GM12873 (cell line): ENCODE measurements at regions not wholly inside any gene's neighbourhood (a gene's known extent, or its start where the extent isn't known, plus 50 kb on each side); places are given as distances from the start of the nearest gene placed in this dataset.

ENCODE experiments used
- TF ChIP-seq, protein P1 (sequence below): IDR thresholded peaks from 2 replicates; pipeline ENCODE4 v1.5.1; 2012; ENCODE audit warnings: low read depth, mild to moderate bottlenecking, moderate library complexity, low read length, control low read depth; ENCODE audit not compliant: insufficient read depth; ENCODE audit errors: missing control alignments

DNA sequence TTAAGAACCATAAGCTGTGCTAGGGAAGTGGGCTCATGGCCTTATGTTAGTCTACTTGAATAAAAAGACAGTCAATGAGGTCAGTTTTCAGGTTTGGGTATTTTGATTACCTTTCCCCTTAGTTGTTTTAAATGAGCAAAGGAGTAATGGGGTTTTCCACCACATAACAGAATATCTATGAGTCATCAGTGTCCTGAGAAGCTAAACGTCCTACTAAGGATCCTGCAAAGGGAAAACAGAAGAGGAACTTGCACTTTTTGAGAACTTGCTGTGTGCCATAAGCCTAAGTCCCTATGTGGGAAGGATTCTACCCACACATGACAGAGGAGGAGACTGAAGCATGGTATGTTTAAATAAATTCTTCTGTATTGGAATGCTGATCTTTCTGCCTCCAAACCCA, 292.8 kb upstream of the TMC3 start:
- TF ChIP-seq, protein P1, sequence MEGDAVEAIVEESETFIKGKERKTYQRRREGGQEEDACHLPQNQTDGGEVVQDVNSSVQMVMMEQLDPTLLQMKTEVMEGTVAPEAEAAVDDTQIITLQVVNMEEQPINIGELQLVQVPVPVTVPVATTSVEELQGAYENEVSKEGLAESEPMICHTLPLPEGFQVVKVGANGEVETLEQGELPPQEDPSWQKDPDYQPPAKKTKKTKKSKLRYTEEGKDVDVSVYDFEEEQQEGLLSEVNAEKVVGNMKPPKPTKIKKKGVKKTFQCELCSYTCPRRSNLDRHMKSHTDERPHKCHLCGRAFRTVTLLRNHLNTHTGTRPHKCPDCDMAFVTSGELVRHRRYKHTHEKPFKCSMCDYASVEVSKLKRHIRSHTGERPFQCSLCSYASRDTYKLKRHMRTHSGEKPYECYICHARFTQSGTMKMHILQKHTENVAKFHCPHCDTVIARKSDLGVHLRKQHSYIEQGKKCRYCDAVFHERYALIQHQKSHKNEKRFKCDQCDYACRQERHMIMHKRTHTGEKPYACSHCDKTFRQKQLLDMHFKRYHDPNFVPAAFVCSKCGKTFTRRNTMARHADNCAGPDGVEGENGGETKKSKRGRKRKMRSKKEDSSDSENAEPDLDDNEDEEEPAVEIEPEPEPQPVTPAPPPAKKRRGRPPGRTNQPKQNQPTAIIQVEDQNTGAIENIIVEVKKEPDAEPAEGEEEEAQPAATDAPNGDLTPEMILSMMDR = no peak

DNA sequence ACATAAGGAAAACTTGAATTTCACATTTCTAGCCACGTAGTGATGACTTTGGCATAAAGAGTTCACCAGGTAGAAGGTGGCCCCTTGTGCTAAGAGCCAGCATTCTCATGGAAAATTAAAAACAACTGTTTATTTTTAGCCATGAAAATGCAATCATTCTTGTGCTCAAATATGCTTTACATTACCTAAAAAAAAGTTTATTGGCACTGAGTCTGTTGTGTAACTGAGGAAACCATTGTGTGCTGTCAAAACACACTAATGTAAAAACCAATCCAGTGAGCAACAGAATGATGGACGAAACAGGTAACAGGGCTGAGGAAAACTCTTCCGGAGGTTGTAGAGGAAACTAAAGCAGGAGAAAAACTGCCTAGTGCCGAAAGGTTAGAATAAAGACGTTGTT, 287.0 kb upstream of the TMC3 start:
- TF ChIP-seq, protein P1 = no peak

DNA sequence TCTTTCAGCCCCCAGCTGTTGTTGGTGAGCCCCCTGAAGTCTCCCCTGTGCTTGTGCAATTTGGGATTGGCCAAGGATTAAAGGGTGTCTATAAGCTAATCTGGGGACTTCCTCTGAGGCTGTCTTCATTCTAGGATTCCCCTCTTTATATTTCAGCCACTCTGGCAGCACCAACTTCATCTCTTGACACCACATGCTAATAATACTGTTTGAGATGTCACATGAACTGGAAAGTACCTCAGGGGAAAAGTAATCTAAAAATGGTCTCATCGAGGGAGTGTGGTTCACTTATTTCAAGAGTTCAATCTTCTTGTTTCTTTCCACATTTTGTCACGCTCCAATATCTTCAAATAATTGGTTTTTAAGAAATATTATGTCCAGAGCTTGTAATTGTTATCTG, 279.2 kb upstream of the TMC3 start:
- TF ChIP-seq, protein P1 = no peak

DNA sequence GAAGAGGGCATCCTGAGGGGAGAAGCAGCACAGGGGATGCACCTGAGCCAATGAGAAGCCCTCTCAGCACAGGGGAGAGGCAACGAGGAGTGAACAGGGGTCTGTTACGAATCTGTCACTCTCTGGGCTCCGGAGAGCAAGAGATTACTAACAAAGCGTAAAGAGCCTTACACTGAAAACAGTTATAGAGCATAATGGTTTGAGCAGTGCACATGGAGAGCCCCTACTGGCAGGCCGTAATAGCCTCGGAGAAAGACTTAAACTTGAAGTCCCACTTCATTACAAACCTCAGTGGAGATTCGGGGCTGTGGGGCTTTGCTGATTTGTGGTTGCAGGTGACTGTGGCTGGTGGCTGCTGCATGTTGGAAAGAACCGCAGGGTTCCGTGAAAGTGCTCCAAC, 271.5 kb upstream of the TMC3 start:
- TF ChIP-seq, protein P1 = no peak

DNA sequence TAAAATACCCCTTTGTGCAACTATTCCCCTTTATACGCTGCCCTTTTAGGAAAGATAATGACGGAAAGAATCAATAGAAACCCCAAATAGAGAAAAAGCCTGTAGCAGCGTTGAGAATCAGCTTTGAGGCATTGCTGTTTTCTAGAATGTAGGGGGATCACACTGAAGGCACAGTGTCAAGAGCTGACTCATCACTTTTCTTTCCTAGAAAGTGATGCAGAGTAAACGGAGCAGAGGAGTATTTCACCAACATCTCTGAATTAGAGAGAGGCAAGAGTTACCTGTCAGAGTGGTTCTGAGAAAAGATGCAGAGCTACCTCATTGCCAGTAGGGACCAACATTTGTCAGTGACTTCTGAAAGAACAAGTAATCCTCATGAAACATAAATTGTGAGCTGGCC, 269.8 kb upstream of the TMC3 start:
- TF ChIP-seq, protein P1 = no peak

DNA sequence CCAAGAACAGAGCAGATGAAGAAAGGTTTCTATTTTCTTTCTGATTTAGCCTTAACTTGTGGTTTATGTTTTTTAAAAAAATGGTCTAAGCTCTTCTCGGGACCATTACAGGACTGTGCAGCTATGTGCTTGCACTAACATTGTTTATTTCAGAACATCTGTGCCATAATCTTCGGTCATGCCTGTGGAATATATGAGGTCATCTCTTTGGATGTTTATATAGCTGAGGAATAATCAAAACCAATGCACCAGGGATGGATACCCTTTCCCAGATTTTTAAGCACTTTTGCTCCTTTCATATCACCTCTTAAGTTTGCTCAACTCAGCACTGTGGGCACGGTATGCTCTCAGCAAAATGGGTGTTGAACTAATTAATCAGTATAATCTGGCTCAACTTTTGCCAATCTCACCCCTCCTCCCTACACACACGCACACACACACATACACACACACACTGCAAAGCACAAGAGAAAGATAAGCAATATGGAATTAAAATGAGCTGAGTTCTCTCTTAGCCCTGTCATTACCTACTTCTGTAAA, 268.5 kb upstream of the TMC3 start:
- TF ChIP-seq, protein P1 = no peak

DNA sequence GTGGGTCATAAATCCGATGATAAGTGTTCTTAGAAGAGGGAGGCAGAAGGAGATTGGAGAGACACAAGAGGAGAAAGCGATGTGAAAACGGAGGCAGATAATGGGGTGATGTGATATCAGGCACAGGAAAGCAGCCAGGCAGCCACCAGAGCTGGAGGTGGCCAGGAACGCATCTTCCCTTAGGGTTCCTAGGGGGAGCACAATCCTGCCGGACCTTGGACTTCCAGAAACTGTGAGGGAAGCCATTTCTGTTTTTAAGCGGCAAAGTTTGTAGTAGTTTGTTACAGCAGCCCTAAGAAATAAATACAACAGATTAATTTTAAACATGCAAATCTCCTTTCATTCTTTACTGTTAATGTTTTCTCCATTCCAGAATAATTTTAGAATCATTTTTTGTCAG, 259.9 kb upstream of the TMC3 start:
- TF ChIP-seq, protein P1 = no peak
